ENCODE measurements at regions not wholly inside any gene's neighbourhood (a gene's known extent, or its start where the extent isn't known, plus 50 kb on each side); places are given as distances from the start of the nearest gene placed in this dataset.

DNA sequence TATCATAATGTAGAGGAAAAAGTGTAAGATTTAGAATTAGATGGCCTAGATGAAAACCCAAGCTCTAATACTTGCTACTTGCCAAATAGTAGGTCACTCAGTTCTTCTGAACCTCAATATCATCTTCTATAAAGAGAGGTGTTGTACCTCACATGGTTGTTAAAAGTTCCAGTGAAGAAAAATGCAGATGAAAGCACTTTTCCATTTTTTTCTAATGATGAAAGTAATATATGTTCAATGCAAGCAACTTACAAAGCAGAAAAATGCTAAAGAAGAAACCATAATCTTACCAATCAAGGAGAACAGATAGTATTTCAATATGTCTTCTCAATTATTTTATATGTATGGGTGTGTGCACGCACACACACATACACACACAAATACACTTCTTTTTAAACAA is 52.7 kb upstream of the TMEM17 start:
- Histone ChIP-seq H3K27ac (no peak overlapping the region), H3K4me1 (no peaks in the 10 kb centered on the region), H3K36me3 (no peaks in the 10 kb centered on the region), H3K27me3 (no peaks in the 10 kb centered on the region), H3K9me3 (no peaks in the 10 kb centered on the region), H3K4me3 (no peak overlapping the region)
- intact Hi-C loops (cut with DNase I) = no loop called here
- 94 to 97% methylated on average over 1 of the region's 1 CpG for WGBS, 2 donors
- no peak for DNase-seq
- TF ChIP-seq, protein P1, sequence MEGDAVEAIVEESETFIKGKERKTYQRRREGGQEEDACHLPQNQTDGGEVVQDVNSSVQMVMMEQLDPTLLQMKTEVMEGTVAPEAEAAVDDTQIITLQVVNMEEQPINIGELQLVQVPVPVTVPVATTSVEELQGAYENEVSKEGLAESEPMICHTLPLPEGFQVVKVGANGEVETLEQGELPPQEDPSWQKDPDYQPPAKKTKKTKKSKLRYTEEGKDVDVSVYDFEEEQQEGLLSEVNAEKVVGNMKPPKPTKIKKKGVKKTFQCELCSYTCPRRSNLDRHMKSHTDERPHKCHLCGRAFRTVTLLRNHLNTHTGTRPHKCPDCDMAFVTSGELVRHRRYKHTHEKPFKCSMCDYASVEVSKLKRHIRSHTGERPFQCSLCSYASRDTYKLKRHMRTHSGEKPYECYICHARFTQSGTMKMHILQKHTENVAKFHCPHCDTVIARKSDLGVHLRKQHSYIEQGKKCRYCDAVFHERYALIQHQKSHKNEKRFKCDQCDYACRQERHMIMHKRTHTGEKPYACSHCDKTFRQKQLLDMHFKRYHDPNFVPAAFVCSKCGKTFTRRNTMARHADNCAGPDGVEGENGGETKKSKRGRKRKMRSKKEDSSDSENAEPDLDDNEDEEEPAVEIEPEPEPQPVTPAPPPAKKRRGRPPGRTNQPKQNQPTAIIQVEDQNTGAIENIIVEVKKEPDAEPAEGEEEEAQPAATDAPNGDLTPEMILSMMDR (IDR thresholded peaks at IDR 0.05) = no peak
- ATAC-seq = no peak

DNA sequence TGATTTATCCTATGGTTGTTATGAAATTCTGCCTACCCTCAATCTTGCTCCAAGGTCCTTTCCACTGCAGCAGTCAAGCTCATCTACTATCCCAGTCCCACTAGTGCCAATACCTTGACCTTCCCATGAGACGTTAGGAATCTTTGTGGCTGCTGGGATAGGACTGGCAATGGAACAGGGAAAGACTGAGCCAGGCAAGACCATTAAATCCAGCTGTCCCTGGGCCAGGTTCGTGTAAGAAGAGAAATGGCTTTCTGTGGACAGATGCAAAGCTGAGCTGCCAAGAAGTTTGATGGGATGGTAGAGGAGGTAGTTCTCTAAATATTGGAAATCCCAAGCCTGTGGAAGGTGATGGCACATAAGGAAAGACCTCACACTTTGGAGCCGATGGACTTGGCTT is 50.1 kb upstream of the TMEM17 start:
- H3K27me3 ChIP-seq = no peaks in the 10 kb centered on the region
- H3K27ac ChIP-seq = no peak overlapping the region
- WGBS, 2 donors = 61 to 69% methylated on average over 3 of the region's 3 CpGs
- no peak overlapping the region for H3K4me3 ChIP-seq
- no peaks in the 10 kb centered on the region for H3K9me3 ChIP-seq
- TF ChIP-seq, protein P1 (IDR thresholded peaks at IDR 0.05) = no peak
- ATAC-seq (no peak), DNase-seq (no peak)
- no peaks in the 10 kb centered on the region for H3K4me1 ChIP-seq
- intact Hi-C loops (cut with DNase I) = no loop called here
- H3K36me3 ChIP-seq = no peaks in the 10 kb centered on the region
